HCT116 (cell line): ENCODE measurements at regions not wholly inside any gene's neighbourhood (a gene's known extent, or its start where the extent isn't known, plus 50 kb on each side); places are given as distances from the start of the nearest gene placed in this dataset.

Experiments
- ATAC-seq: fragments of 200-7000 bp; cut with Tn5 transposase; 2 replicates; pipeline ENCODE4 v1.9.1; 2020; ENCODE audit warnings: mild to moderate bottlenecking, moderate library complexity
- BruUV-seq: library from RNA; stranded (reverse); fragments of 400-500 nt; replicated peaks from 2 replicates; lab custom pipeline; 2021; lab: Mats Ljungman, UMichigan
- CTCF ChIA-PET: fragments of 300-600 bp; sonication (Branson Sonifier 250); formaldehyde crosslinking; loops from one replicate; lab custom pipeline; 2021; ENCODE audit warnings: antibody characterized with exemption; lab: Charles Lee
- POLR2A ChIA-PET: fragments of 300-600, 350-600 bp; sonication (Branson Sonifier 250); formaldehyde crosslinking; loops from one replicate; lab custom pipeline; 2021; ENCODE audit warnings: antibody characterized with exemption; lab: Charles Lee
- RAD21 ChIA-PET, 2 experiments: fragments of 300-600 bp; sonication (Branson Sonifier 250); formaldehyde crosslinking; loops; one replicate each; lab custom pipeline; 2023; ENCODE audit warnings: low total read pairs in 2 of 2; ENCODE audit not compliant: uncharacterized antibody in 2 of 2, unreplicated experiment in 2 of 2, low non-redundant PET in 1 of 2; lab: Charles Lee
- DNase-seq: peaks from one replicate; pipeline ENCODE4 v3.0.0-alpha.2; 2010; ENCODE audit warnings: low read depth, low spot score
- H2AFZ ChIP-seq: fragments of 200-600 bp; shearing (Covaris generic), sonication (generic); 2 replicates; pipeline ENCODE4 v1.6.1; 2017; ENCODE audit warnings: low read depth, mixed run types, mixed read lengths, antibody characterized with exemption, low read length; ENCODE audit not compliant: poor library complexity, severe bottlenecking
- H3K27ac ChIP-seq: 2 replicates; pipeline ENCODE4 v1.5.1; 2012; ENCODE audit warnings: low read depth, low read length
- H3K27me3 ChIP-seq: fragments of 200-600 bp; sonication (generic); 2 replicates; pipeline ENCODE4 v1.6.1; 2016; ENCODE audit warnings: mixed run types, low read length, mixed read lengths; ENCODE audit not compliant: insufficient read depth
- H3K36me3 ChIP-seq, 2 experiments: fragments of 200-500 bp in 1 of 2; fragments of 200-600 bp in 1 of 2; sonication (Bioruptor generic) in 1 of 2; sonication (generic) in 1 of 2; 2 replicates each; pipeline versions ENCODE4 v1.5.1 to v1.6.1; 2014 to 2016; ENCODE audit warnings: low read length in 2 of 2, inconsistent platforms in 1 of 2, mixed read lengths in 1 of 2, mixed run types in 1 of 2; ENCODE audit not compliant: insufficient read depth in 2 of 2, control insufficient read depth in 1 of 2
- H3K4me1 ChIP-seq, 2 experiments: fragments of 200-600 bp in 1 of 2; sonication (generic) in 1 of 2; 2 replicates each; pipeline versions ENCODE4 v1.5.1 to v1.6.1; 2012 to 2017; ENCODE audit warnings: low read length in 2 of 2, inconsistent platforms in 1 of 2, mild to moderate bottlenecking in 1 of 2, mixed read lengths in 1 of 2, mixed run types in 1 of 2, moderate library complexity in 1 of 2; ENCODE audit not compliant: insufficient read depth in 2 of 2, control insufficient read depth in 1 of 2
- H3K4me2 ChIP-seq: fragments of 200-600 bp; sonication (generic); 2 replicates; pipeline ENCODE4 v1.6.1; 2017; ENCODE audit warnings: mixed run types, low read length, mixed read lengths
- H3K4me3 ChIP-seq, 2 experiments: fragments of 200-600 bp in 1 of 2; sonication (generic) in 1 of 2; replicated peaks in 1 of 2; 2 replicates each; pipeline ENCODE4 v1.5.1; 2011 to 2016; ENCODE audit warnings: low read length in 2 of 2, control low read depth in 1 of 2, low read depth in 1 of 2, mild to moderate bottlenecking in 1 of 2, mixed read lengths in 1 of 2, mixed run types in 1 of 2
- H3K79me2 ChIP-seq: fragments of 200-600 bp; sonication (generic); 2 replicates; pipeline ENCODE4 v1.6.1; 2017; ENCODE audit warnings: mild to moderate bottlenecking, mixed run types, low read length, moderate library complexity, mixed read lengths; ENCODE audit not compliant: insufficient read depth
- H3K9ac ChIP-seq: fragments of 200-600 bp; sonication (generic); 2 replicates; pipeline ENCODE4 v1.6.1; 2016; ENCODE audit warnings: low read length, mixed read lengths
- H3K9me2 ChIP-seq: fragments of 200-600 bp; sonication (generic), shearing (Covaris generic); 2 replicates; pipeline ENCODE4 v1.6.1; 2017; ENCODE audit warnings: mixed run types, mild to moderate bottlenecking, moderate library complexity; ENCODE audit not compliant: insufficient read depth
- H3K9me3 ChIP-seq, 2 experiments: fragments of 200-500 bp in 1 of 2; fragments of 200-600 bp in 1 of 2; sonication (Bioruptor generic) in 1 of 2; sonication (generic) in 1 of 2; 2 replicates each; pipeline ENCODE4 v1.6.1; 2014 to 2017; ENCODE audit warnings: low read length in 2 of 2, mixed read lengths in 2 of 2, inconsistent platforms in 1 of 2, low read depth in 1 of 2, mild to moderate bottlenecking in 1 of 2, mixed run types in 1 of 2, moderate library complexity in 1 of 2; ENCODE audit not compliant: control insufficient read depth in 1 of 2, insufficient read depth in 1 of 2
- H4K20me1 ChIP-seq: fragments of 200-600 bp; sonication (generic), shearing (Covaris generic); 2 replicates; pipeline ENCODE4 v1.6.1; 2017; ENCODE audit warnings: mixed run types, mild to moderate bottlenecking, moderate library complexity; ENCODE audit not compliant: insufficient read depth
- CBX3 ChIP-seq: IDR thresholded peaks from 2 replicates; pipeline ENCODE4 v1.6.1; 2012; ENCODE audit warnings: low read depth
- EGR1 ChIP-seq: IDR thresholded peaks from 2 replicates; pipeline ENCODE4 v1.6.1; 2012; ENCODE audit warnings: low read depth
- ELF1 ChIP-seq: IDR thresholded peaks from 2 replicates; pipeline ENCODE4 v1.6.1; 2012; ENCODE audit warnings: low read depth, borderline replicate concordance
- EZH2 ChIP-seq: fragments of 200-600 bp; sonication (generic); IDR thresholded peaks from 2 replicates; pipeline ENCODE4 v1.6.1; 2017; ENCODE audit warnings: antibody characterized with exemption, mixed run types
- EZH2phosphoT487 ChIP-seq: fragments of 200-600 bp; IDR thresholded peaks from 2 replicates; pipeline ENCODE4 v1.6.1; 2018; ENCODE audit warnings: antibody characterized with exemption, borderline replicate concordance
- FOSL1 ChIP-seq: IDR thresholded peaks from 2 replicates; pipeline ENCODE4 v1.6.1; 2012; ENCODE audit warnings: low read depth
- JUND ChIP-seq: IDR thresholded peaks from 2 replicates; pipeline ENCODE4 v1.6.1; 2012
- POLR2A ChIP-seq: IDR thresholded peaks from 2 replicates; pipeline ENCODE4 v1.7.0; 2011; ENCODE audit warnings: borderline replicate concordance; ENCODE audit not compliant: insufficient read depth, insufficient read length; ENCODE audit errors: extremely low read depth
- POLR2AphosphoS5 ChIP-seq: IDR thresholded peaks from 2 replicates; pipeline ENCODE4 v1.6.1; 2011; ENCODE audit warnings: mild to moderate bottlenecking, low read depth, low read length, moderate library complexity
- RAD21 ChIP-seq: IDR thresholded peaks from 2 replicates; pipeline ENCODE4 v1.6.1; 2012; ENCODE audit warnings: low read depth, mild to moderate bottlenecking
- REST ChIP-seq: IDR thresholded peaks from 2 replicates; pipeline ENCODE4 v1.6.1; 2012; ENCODE audit warnings: low read depth
- SIN3A ChIP-seq: IDR thresholded peaks from 2 replicates; pipeline ENCODE4 v1.6.1; 2012; ENCODE audit warnings: low read depth
- SP1 ChIP-seq: IDR thresholded peaks from 2 replicates; pipeline ENCODE4 v1.6.1; 2012; ENCODE audit warnings: low read depth
- TCF7L2 ChIP-seq: IDR thresholded peaks from 2 replicates; pipeline ENCODE4 v1.7.0; 2011; ENCODE audit warnings: borderline replicate concordance, inconsistent platforms; ENCODE audit not compliant: insufficient read depth, insufficient read length; ENCODE audit errors: extremely low read depth
- YY1 ChIP-seq: IDR thresholded peaks from 2 replicates; pipeline ENCODE4 v1.6.1; 2011; ENCODE audit warnings: low read length, low read depth, moderate library complexity, mild to moderate bottlenecking; ENCODE audit not compliant: insufficient replicate concordance; ENCODE audit errors: extremely low read depth
- ZBTB33 ChIP-seq: IDR thresholded peaks from 2 replicates; pipeline ENCODE4 v1.6.1; 2011; ENCODE audit warnings: mild to moderate bottlenecking, low read length, moderate library complexity; ENCODE audit not compliant: insufficient replicate concordance; ENCODE audit errors: extremely low read depth
- ZFX ChIP-seq: fragments of 450-650 bp; IDR thresholded peaks from 2 replicates; pipeline ENCODE4 v1.6.1; 2017
- ZNF274 ChIP-seq: fragments of 200-500 bp; sonication (Bioruptor generic); IDR thresholded peaks from 2 replicates; pipeline ENCODE4 v1.6.1; 2014; ENCODE audit warnings: mild to moderate bottlenecking, low read depth, low read length, inconsistent platforms
- intact Hi-C: fragments of 100-400 bp; cut with micrococcal nuclease; formaldehyde crosslinking; loops from 2 replicates; pipeline ENCODE4 v1.10.0; 2022
- TF ChIP-seq, protein P1 (sequence below): IDR thresholded peaks from 2 replicates; pipeline ENCODE4 v1.6.1; 2012
- TF ChIP-seq, protein P2 (sequence below), 3 experiments: fragments of 200-600 bp in 1 of 3; sonication (generic) in 1 of 3; IDR thresholded peaks in 2 of 3; conservative IDR thresholded peaks in 1 of 3; 2 replicates each; pipeline ENCODE4 v1.5.1; 2012 to 2017; ENCODE audit warnings: low read depth in 2 of 3, low read length in 2 of 3, antibody characterized with exemption in 1 of 3, borderline replicate concordance in 1 of 3, control low read depth in 1 of 3, mild to moderate bottlenecking in 1 of 3, mixed read lengths in 1 of 3, mixed run types in 1 of 3, moderate library complexity in 1 of 3; ENCODE audit not compliant: insufficient read depth in 1 of 3

GRCh38 chr6:44660561-44661220 lies 273.2 kb downstream of the CDC5L start:
- ChIA-PET CTCF (interaction anchor here (0.6 to 2.4 kb wide), 2 partner anchors 715 to 1262 kb away, joined by 3 to 6 read pairs; no protein-coding TSS in a partner anchor), RAD21 (no interaction called here), POLR2A (no interaction called here)
- TF ChIP-seq POLR2AphosphoS5 (no peak), REST (no peak), POLR2A (no peak), ZBTB33 (no peak), ZFX (no peak), CBX3 (no peak), FOSL1 (no peak), EGR1 (no peak), EZH2phosphoT487 (no peak), SIN3A (no peak), RAD21 (no peak), ZNF274 (no peak), JUND (no peak), EZH2 (no peak), SP1 (no peak), ELF1 (no peak), YY1 (no peak), TCF7L2 (no peak)
- TF ChIP-seq, protein P1, sequence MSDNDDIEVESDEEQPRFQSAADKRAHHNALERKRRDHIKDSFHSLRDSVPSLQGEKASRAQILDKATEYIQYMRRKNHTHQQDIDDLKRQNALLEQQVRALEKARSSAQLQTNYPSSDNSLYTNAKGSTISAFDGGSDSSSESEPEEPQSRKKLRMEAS, result no peak
- TF ChIP-seq, protein P2, sequence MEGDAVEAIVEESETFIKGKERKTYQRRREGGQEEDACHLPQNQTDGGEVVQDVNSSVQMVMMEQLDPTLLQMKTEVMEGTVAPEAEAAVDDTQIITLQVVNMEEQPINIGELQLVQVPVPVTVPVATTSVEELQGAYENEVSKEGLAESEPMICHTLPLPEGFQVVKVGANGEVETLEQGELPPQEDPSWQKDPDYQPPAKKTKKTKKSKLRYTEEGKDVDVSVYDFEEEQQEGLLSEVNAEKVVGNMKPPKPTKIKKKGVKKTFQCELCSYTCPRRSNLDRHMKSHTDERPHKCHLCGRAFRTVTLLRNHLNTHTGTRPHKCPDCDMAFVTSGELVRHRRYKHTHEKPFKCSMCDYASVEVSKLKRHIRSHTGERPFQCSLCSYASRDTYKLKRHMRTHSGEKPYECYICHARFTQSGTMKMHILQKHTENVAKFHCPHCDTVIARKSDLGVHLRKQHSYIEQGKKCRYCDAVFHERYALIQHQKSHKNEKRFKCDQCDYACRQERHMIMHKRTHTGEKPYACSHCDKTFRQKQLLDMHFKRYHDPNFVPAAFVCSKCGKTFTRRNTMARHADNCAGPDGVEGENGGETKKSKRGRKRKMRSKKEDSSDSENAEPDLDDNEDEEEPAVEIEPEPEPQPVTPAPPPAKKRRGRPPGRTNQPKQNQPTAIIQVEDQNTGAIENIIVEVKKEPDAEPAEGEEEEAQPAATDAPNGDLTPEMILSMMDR (IDR thresholded peaks at IDR 0.05 in 2 of 3, conservative IDR thresholded peaks at IDR 0.05 in 1 of 3; ENCODE audit: borderline replicate concordance in 1 of 3, insufficient read depth in 1 of 3, low read depth in 2 of 3, low read length in 2 of 3), result no peak
- Histone ChIP-seq H3K9me3 (no peaks in the 10 kb centered on the region), H2AFZ (no peak overlapping the region), H3K79me2 (no peaks in the 10 kb centered on the region), H3K4me2 (no peak overlapping the region), H3K9ac (no peak overlapping the region), H3K4me1 (peaks cover 3 to 9% of the 10 kb centered on the region in 2 experiments; a peak in 2 of 4 replicates), H3K27me3 (no peaks in the 10 kb centered on the region), H4K20me1 (no peaks in the 10 kb centered on the region), H3K36me3 (no peaks in the 10 kb centered on the region), H3K4me3 (no peak overlapping the region), H3K27ac (no peak overlapping the region), H3K9me2 (no peaks in the 10 kb centered on the region)
- no peak for ATAC-seq
- no TSS peak for BruUV-seq
- no peak for DNase-seq
- intact Hi-C loops, result no loop called here
